GM19099 (cell line): ENCODE measurements at regions not wholly inside any gene's neighbourhood (a gene's known extent, or its start where the extent isn't known, plus 50 kb on each side); places are given as distances from the start of the nearest gene placed in this dataset.

ENCODE experiments used
- POLR2A ChIP-seq: IDR thresholded peaks from 3 replicates; pipeline ENCODE4 v1.6.1; 2011; ENCODE audit warnings: low read depth; ENCODE audit not compliant: insufficient read length; ENCODE audit errors: extremely low read depth

DNA sequence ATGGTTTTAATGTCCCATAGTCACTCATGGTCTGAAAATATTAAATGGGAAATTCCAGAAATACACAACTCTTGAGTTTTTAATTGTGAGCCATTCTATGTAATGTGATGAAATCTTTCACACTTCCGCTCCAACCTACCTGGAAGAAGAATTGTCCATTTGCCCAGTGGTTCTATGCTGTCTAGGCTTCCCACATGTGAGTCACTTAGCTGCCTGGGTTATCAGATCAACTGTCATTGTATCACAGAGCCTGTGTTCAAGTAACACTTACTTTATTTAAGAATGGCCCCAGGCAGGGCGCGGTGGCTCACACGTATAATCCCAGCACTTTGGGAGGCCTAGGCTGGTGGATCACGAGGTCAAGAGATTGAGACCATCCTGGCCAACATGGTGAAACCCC lies 1450.5 kb downstream of the EFNB2 start:
- no peak for TF ChIP-seq POLR2A

DNA sequence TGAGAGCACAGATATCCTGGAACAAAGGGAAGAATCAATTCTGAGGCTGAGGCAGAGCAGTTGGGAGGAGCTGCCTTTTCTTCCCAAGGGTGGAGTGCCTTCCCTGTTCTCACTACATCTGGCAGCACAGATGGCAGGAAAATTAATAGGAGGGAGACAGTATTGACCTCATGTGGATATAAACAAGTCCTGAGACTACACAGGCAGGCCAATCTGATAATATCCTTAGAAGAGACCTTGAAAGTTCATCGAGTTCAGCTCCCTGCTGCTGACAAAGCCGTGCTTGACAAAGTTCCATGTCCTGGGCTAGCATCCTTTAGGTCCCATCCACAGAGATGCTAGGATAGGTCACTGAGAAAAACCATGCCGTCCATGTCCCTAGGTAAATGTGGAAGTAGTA lies 1451.5 kb downstream of the EFNB2 start:
- no peak for TF ChIP-seq POLR2A

DNA sequence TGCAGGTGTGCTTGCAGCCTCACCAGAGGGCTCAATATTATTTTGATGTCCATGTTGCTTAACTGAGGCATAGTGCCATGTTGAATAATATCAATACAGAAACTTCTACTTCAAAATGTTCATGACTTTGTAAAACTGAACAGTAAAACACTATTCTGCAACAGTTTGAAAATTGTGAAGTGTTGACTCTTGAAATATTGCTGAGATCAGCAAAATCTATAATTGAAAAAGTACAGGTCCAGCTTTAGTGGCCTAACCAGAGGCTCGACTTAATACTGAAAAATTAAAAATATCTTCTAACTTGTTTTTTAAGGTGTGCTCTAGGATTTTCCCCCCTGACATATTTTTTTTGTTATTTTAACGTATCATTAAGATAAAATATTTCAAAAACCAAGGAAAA lies 1460.7 kb downstream of the EFNB2 start:
- TF ChIP-seq POLR2A: no peak

DNA sequence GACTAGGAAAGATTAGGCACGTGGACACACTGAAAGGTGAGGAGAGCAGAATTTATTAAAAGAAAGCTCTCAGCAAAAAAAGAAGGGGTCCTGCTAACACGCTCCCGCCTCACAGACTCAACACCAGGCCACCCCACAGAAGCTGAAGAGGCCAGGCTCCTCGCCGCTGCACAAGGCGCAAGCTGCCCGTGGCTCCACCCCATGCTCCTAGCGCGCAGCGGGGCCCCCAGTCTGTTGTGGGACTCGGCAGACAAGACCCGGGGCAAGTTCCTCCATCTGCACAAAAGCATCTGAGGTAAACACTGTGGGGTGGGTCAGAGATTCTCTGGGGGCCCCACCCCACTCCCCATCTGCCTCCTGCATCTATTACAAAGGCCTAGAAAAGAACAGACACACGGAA lies 1462.4 kb downstream of the EFNB2 start:
- TF ChIP-seq POLR2A: no peak

DNA sequence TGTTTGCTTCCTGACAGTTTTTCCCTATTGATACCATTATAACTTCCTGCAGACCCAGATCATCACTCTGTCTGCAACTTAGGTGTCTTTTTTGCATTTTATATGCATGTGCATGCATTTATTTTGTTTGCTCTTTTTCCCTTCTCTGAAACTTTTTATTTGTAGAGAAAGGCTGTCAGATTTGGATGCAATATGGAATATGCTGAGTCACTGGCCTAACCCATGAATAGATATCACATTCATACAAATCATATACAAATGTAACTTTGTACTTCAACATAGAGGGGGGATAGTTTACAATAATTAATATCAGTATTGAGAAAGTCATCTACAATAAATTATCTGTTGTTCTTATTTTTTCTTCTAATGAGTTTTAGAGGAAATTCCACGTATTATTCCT lies 1465.0 kb downstream of the EFNB2 start:
- TF ChIP-seq POLR2A: no peak

DNA sequence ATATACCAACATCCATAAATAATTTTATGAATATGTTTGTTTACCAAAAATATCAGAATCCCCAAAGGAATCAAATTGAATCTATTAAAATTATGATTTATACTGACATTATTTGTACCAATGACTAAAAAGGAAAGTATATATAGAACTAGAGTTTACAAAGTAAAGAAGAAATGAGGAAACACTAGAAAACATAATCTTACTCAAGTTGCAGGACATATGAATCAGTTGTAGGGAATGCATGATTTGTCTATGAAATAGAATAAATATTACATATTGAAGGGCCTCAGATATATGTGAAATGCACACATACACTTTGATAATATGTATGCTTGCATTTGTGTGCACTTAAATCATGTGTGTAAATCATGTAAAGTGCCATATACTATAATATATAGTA lies 1466.4 kb downstream of the EFNB2 start:
- no peak for TF ChIP-seq POLR2A

DNA sequence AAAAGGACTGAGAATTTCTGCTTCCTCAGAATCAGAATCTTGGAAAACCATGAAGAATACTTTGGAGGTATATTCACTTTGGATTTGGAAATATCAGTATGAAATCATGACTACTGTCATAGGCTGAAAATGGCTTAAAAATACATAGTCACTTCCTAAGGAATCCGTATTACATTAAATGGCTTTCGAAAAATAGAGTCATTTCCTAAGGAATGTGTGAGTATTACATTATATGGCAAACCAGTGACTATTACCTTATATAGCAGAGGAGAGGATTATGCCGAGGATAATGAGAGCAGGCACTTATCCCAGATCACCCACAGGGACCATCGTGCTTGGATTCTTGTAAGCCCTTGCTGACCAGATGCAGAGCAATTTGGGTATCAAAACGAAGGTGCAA lies 1471.8 kb downstream of the EFNB2 start:
- TF ChIP-seq POLR2A: no peak

DNA sequence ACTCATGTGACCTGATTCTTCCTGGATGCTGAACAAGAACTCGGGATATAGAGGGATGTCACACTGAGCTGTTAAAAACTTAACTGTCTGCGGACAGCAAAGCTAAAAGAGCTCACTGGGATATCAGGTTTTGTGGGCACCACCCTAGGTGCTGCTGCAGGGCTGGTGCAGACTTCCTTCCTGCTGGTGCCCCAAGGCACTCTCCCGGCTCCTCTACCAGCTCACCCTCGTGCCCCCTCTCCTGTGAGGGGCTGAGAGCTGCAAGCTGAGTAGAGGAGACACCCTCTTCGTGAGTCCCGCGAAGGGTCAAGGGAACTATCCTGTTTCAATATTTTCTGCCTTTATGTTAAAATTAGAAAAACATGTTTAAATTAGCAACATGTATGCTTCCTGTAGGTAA lies 1475.7 kb downstream of the EFNB2 start:
- TF ChIP-seq POLR2A: no peak

DNA sequence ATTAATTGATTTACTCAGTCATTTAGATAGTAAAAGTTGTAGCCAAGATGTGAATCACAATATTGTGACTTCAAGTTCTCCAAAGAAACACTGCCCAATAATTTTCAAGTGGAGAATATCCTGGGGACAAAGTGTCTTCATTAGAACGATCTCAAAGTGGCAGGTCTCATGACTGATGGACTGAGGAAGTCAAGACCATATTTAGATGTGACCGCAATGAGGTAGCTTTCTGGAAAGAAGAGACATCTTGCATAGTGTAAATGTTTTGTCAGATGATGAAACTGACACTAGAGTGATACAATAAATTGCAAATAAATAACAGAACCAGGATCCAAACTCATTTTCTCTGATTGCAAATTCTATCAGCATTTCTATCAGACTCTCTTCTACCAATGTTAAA lies 1476.9 kb downstream of the EFNB2 start:
- no peak for TF ChIP-seq POLR2A

DNA sequence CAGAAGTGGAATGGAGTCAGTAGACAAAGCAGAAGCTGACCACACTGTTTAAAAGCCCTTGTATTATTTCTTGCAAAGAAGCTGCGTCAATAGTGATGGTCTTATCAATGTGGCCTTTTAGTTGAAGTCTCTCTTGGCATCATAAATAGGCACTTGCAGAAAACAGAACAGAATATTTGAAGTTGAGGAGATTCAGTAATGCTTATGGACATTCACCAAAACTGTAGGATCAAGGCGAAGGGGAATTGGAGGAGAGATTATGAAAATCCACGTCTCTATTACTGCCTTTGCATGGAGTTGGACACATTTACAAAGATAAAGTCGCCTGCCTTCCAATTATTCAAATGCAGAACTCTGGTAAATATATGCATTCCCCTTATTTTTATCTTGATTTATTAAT lies 1482.8 kb downstream of the EFNB2 start:
- TF ChIP-seq POLR2A: no peak

DNA sequence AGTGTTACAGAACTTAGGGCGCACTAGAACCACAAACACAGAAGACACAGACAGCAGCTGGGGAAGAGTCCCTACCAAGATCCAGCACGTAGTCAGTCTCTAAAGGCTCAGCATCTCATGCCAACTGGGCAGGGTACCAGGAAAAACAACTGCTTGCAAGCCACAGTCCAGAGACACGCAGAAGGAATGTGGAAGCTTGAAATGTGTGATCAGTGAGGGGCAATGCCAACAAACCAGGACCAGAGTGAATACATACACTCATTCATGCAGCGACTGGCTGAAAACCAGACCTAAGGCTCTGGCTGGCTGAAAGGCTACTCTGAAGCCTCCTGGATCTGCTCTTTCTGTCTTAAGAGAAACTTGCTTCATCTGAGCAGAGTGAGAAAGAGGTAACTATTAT lies 1484.8 kb downstream of the EFNB2 start:
- TF ChIP-seq POLR2A: no peak

DNA sequence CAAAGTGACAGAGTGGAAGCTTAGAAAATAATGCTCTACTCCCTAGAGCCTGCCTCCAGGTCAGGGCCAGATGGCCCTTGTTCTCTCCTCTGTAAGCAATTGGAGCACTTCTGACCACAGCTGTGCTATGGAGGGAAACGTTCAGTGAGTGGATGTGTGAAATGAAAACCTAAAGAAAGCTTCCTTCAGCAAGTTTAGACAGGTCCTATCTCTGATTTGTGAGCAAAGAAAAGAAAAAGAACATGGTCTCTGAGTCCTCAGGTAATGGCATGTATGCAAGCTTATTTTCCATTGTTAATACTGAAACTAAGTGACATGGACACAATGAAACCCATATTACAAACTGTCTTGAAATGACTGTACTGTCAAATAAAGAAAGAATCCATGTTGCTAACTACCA lies 1486.8 kb downstream of the EFNB2 start:
- no peak for TF ChIP-seq POLR2A

DNA sequence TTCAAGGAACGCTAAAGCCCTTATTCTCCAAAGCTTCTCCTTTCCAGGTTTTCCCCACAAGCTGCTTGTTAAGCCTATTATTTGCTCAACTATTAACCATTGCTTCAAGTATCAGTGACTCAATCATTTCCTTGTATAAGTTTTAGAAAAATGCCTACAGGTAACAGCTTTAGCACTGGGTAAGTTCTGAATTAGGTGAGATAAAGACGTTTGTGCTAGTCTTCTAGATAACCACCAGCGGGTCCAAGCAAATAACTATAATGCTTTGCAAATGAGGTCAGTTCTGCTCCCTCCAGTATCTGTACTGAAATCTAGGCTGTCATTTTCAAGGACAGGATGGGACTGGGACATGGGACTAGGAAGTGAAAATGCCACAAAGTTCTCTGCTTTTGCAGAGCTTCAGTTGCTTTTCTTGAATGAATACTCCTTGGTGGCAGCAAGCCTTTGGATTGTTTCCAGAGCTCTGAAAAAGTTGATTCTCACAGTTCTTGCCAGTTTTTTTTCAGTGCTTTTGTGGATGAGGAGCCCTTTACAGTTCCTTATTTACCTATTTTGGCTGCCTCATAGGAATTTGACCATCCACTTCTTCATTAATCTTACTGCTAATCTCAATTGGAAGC lies 1487.7 kb downstream of the EFNB2 start:
- TF ChIP-seq POLR2A: no peak

DNA sequence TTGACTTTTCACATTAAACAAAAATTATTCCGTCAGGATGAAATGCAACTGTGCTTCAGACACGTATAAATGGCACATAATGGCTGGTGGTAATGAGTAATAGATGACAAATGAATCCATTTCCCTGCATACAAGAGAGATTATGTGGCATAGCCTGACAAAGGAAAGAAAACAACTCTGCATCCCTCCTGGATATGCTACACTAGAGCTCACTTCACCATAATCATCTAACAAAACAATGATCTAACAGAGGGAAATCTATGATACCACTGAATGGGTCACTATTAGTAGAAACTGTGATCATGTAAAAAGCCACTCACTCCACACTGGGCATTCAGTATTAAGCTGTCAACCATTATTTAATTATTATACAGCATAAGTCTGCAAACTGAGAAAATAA lies 1498.4 kb downstream of the EFNB2 start:
- TF ChIP-seq POLR2A: no peak

DNA sequence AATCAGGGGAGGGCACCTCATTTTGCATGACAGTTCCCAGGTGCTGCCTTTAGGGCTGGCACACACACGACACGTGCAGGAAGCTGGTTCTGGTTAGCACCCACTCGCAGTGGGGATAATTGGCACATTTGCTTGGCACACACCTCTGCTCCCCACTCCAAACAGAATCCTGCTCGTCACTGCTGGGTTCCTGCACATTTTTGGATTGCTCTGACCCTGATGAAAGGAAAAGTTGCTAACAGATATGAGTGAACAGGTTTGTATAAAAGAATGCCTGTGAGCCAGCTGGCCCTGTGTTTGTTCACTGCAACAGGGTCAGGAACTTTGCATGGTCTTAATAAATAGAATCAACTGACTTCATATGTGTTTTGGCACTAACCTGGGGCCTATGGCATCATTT lies 1500.4 kb downstream of the EFNB2 start:
- no peak for TF ChIP-seq POLR2A

DNA sequence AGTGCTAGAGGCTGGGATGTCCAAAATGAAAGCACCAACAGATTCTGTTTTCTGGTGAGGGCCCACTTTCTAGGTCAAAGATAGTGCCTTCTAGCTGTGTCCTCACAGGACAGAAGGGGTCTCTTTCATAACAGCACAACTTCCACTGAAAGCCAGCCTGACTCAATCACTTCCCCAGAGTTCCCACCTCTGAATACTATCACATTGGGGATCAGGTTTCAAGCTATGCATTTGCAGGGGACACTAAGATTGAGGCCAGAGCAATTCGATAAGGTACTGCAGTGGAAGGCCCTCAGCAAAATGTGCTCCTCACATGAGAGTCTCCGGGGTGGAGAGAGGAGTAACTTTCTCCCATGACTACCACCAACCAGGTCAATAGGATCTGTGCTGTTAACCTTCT lies 1501.5 kb downstream of the EFNB2 start:
- no peak for TF ChIP-seq POLR2A

DNA sequence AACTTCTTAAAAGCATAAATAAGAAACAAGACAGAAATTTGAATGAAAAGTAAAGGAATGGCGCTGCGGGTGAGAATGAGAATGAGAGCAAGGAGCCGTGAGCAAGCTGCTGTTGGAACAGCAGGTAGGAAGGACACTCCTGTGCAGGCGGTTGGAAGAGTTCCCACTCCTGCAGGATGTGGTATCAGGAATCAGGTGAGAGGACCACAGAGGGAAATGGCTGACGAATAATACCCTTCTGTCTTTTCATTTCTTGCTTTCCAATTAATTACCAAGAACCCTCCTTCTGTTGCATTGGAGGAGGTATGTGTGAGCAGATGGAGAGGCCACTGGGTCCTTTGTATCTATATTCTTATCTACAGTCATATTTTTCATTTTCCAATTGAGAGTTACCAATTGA lies 1504.2 kb downstream of the EFNB2 start:
- no peak for TF ChIP-seq POLR2A
